Nephron progenitor cell (in vitro differentiated cells): ENCODE measurements at regions not wholly inside any gene's neighbourhood (a gene's known extent, or its start where the extent isn't known, plus 50 kb on each side); places are given as distances from the start of the nearest gene placed in this dataset.

Experiments used
- DNase-seq: peaks from one replicate; pipeline ENCODE4 v3.0.0; 2021
- H3K27ac Mint-ChIP-seq: 2 replicates; pipeline ENCODE4 v1.8.0; 2021; ENCODE audit warnings: mild to moderate bottlenecking, moderate library complexity, mixed read lengths
- H3K27me3 Mint-ChIP-seq: 2 replicates; pipeline ENCODE4 v1.8.0; 2021; ENCODE audit warnings: mild to moderate bottlenecking, low read depth, mixed read lengths; ENCODE audit not compliant: poor library complexity
- H3K36me3 Mint-ChIP-seq: 2 replicates; pipeline ENCODE4 v1.8.0; 2021; ENCODE audit warnings: low read depth, mixed read lengths
- H3K4me1 Mint-ChIP-seq: 2 replicates; pipeline ENCODE4 v1.8.0; 2021; ENCODE audit warnings: mixed read lengths
- H3K4me3 Mint-ChIP-seq: 2 replicates; pipeline ENCODE4 v1.8.0; 2021; ENCODE audit warnings: mild to moderate bottlenecking, moderate library complexity, mixed read lengths
- H3K9me3 Mint-ChIP-seq: 2 replicates; pipeline ENCODE4 v1.8.0; 2021; ENCODE audit warnings: mild to moderate bottlenecking, moderate library complexity, mixed read lengths
- CTCF ChIP-seq: fragments of 200-600 bp; sonication (generic); IDR thresholded peaks from 2 replicates; pipeline ENCODE4 v1.5.0; 2021; ENCODE audit warnings: antibody characterized with exemption

- Mint-ChIP-seq H3K4me3 (no peak overlapping the region), H3K9me3 (peaks cover 4% of the 10 kb centered on the region), H3K4me1 (no peaks in the 10 kb centered on the region), H3K27ac (no peak overlapping the region), H3K27me3 (peaks cover 18% of the 10 kb centered on the region), H3K36me3 (no peaks in the 10 kb centered on the region)
- no peak for TF ChIP-seq CTCF
- no peak for DNase-seq
Observed at GRCh38 chr2:189927823-189928222, 134.7 kb downstream of the MSTN start.
